GM12865 (cell line): ENCODE measurements at regions not wholly inside any gene's neighbourhood (a gene's known extent, or its start where the extent isn't known, plus 50 kb on each side); places are given as distances from the start of the nearest gene placed in this dataset.

ENCODE experiments used
- DNase-seq: peaks from one replicate; pipeline ENCODE4 v3.0.0; 2010; ENCODE audit warnings: low read depth
- H3K4me3 ChIP-seq: 2 replicates; pipeline ENCODE4 v1.5.1; 2011; ENCODE audit warnings: mild to moderate bottlenecking, low read depth, low read length, control low read depth
- TF ChIP-seq, protein P1 (sequence below): IDR thresholded peaks from 2 replicates; pipeline ENCODE4 v1.5.1; 2011; ENCODE audit warnings: low read length, control low read depth, low read depth, inconsistent platforms; ENCODE audit not compliant: insufficient read depth; ENCODE audit errors: missing control alignments

GRCh38 chr2:30310371-30310770 is 79.0 kb downstream of the LBH start:
- no peak for DNase-seq
- no peak overlapping the region for H3K4me3 ChIP-seq
- TF ChIP-seq, protein P1, sequence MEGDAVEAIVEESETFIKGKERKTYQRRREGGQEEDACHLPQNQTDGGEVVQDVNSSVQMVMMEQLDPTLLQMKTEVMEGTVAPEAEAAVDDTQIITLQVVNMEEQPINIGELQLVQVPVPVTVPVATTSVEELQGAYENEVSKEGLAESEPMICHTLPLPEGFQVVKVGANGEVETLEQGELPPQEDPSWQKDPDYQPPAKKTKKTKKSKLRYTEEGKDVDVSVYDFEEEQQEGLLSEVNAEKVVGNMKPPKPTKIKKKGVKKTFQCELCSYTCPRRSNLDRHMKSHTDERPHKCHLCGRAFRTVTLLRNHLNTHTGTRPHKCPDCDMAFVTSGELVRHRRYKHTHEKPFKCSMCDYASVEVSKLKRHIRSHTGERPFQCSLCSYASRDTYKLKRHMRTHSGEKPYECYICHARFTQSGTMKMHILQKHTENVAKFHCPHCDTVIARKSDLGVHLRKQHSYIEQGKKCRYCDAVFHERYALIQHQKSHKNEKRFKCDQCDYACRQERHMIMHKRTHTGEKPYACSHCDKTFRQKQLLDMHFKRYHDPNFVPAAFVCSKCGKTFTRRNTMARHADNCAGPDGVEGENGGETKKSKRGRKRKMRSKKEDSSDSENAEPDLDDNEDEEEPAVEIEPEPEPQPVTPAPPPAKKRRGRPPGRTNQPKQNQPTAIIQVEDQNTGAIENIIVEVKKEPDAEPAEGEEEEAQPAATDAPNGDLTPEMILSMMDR, result no peak

DNA sequence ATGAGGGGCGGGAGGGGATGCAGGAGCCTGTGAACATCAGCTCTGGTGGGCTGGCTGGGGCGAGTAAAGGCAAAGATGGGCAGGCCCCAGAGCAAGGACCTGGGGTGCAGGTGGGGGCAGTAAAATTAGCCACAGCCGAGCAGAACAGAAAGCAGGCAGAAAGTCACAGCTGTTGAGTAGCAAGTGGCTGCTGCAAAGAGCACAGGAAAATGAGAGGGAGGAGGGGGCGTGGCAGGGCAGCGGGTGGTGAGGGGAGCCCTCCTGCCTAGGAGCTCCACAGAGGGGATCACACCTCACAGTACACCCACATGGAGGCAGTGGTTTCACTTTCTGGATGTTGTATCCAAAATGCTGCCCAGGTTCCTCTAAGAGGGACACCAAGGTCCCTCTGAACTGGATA is 79.6 kb downstream of the LBH start:
- TF ChIP-seq, protein P1, result no peak
- DNase-seq, result peak; percentile 56
- H3K4me3 ChIP-seq, result no peak overlapping the region

DNA sequence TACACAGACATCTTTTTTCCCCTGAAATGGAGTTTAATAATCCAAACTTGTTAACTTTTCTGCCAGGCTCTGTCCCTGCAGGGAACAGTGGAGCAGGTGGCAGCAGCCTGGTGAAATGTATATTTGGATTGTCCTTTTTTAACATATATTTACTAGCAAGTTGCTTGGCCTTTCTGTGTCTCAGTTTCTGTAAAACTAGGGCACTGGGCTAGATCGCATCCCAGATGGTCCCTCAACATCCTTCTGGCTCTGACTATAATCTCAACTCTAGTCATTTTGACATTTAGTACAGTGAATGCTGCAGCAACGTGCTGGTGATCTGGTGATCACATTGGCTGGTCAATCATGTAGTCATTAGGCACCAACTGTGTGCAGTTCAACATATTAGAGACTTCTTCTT is 80.4 kb downstream of the LBH start:
- DNase-seq, result no peak
- no peak overlapping the region for H3K4me3 ChIP-seq
- TF ChIP-seq, protein P1, result no peak

DNA sequence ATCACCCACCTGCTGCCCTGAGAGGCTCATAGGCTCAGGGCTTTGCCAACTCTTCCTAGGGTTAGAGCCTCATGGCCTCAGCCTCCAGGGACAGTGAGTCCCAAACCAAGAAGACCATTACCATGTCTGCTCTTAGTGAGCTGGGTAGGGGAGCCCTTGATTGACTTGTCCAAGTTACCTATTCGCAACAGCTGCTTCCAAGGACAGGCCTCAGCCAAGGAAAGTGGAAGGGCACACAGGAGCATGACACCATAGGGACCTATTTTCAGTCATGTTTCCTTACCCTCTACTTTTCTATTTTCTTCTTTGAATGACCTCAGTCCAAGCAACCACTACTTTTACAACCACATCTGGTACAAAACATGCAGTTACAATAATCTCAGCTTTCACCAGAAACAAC is 81.6 kb downstream of the LBH start:
- no peak overlapping the region for H3K4me3 ChIP-seq
- DNase-seq, result no peak
- TF ChIP-seq, protein P1, result no peak

DNA sequence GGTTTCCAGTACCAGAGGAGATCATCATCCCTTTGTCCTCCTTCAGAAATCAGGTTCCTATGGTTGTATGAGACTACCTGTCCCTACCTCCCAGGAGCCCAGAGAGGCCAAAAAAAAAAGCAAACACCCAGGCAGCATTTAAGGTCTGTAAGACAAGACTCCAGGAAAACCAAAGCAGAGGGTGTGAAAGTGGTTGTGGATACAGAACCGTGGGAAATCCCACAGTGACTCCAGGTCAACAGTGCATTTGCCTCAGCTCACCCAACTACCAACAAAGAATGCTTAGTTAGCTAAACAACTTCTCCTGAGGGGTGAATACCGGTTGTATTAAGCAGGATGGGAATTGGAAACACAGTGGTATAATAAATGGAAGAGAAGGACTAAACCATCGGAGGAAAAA is 83.6 kb downstream of the LBH start:
- H3K4me3 ChIP-seq, result no peak overlapping the region

GRCh38 chr2:30315391-30316063 is 84.2 kb downstream of the LBH start:
- peak; percentile 49 for DNase-seq
- TF ChIP-seq, protein P1, result no peak
- no peak overlapping the region for H3K4me3 ChIP-seq

More for the DNA sequence above, 83.6 kb downstream of the LBH start:
- TF ChIP-seq, protein P1, result no peak
- DNase-seq, result no peak

DNA sequence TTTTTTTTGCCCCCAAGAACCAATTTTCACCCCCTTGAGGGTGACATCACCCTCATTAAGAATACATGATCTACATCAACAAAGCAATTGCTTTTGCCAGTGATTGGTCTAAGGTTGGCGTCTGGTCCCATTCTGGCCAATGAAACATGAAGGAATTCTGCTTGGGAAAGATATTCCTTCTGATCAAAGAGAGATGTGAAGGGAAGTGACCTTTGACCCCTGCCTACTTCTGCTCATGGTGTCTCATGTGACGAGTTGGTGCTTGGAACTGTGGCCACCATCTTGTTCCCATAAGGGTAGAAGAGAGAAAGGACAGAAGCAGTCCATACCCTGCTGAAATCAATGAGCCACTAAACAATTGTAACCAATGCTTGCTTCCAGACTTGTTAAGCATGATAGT is 85.1 kb downstream of the LBH start:
- DNase-seq, result no peak
- TF ChIP-seq, protein P1, result no peak
- no peak overlapping the region for H3K4me3 ChIP-seq
